AG09309 (cell line): ENCODE measurements at regions not wholly inside any gene's neighbourhood (a gene's known extent, or its start where the extent isn't known, plus 50 kb on each side); places are given as distances from the start of the nearest gene placed in this dataset.

Experiments
- DNase-seq: peaks from one replicate; pipeline ENCODE4 v3.0.0-alpha.2; 2010; ENCODE audit warnings: low read depth
- H3K4me3 ChIP-seq: 2 replicates; pipeline ENCODE4 v1.5.1; 2011; ENCODE audit warnings: mild to moderate bottlenecking, low read depth, low read length, moderate library complexity; ENCODE audit not compliant: control insufficient read depth
- CTCF ChIP-seq: IDR thresholded peaks from 2 replicates; pipeline ENCODE4 v1.5.1; 2011; ENCODE audit warnings: mild to moderate bottlenecking, low read depth, low read length, inconsistent platforms; ENCODE audit not compliant: insufficient read depth, control insufficient read depth; ENCODE audit errors: missing control alignments

- no peak for DNase-seq
- no peak overlapping the region for H3K4me3 ChIP-seq
- TF ChIP-seq CTCF: no peak
These were observed 138.7 kb downstream of the SALL1 start for GRCh38 chr16:51012396-51012795.

- DNase-seq: no peak
- H3K4me3 ChIP-seq: no peak overlapping the region
- TF ChIP-seq CTCF: no peak
These were observed 140.3 kb downstream of the SALL1 start for GRCh38 chr16:51010817-51011216.

- H3K4me3 ChIP-seq: no peak overlapping the region
- DNase-seq: no peak
- no peak for TF ChIP-seq CTCF
These were observed 141.3 kb downstream of the SALL1 start for GRCh38 chr16:51009813-51010212.

- H3K4me3 ChIP-seq: no peak overlapping the region
- DNase-seq: no peak
- no peak for TF ChIP-seq CTCF
These were observed 141.7 kb downstream of the SALL1 start for GRCh38 chr16:51009359-51009758.

- no peak for TF ChIP-seq CTCF
- H3K4me3 ChIP-seq: no peak overlapping the region
- no peak for DNase-seq
These were observed 142.5 kb downstream of the SALL1 start for GRCh38 chr16:51008607-51009006.

GRCh38 chr16:51008037-51008436 is 143.0 kb downstream of the SALL1 start:
- H3K4me3 ChIP-seq: no peak overlapping the region
- DNase-seq: no peak
- TF ChIP-seq CTCF: no peak
